ENCODE measurements at regions not wholly inside any gene's neighbourhood (a gene's known extent, or its start where the extent isn't known, plus 50 kb on each side); places are given as distances from the start of the nearest gene placed in this dataset.
A peak's percentile ranks its signal among the peaks of the same experiment; 100 is the strongest.

- TF ChIP-seq PRDM15 (CRISPR knock-in tag; IDR thresholded peaks at IDR 0.05) (no peak), MAX (CRISPR knock-in tag; IDR thresholded peaks at IDR 0.05) (no peak), ZNF219 (CRISPR knock-in tag; IDR thresholded peaks at IDR 0.05; ENCODE audit: borderline replicate concordance) (no peak), CREM (CRISPR knock-in tag; IDR thresholded peaks at IDR 0.05) (no peak), FOXP4 (CRISPR knock-in tag; IDR thresholded peaks at IDR 0.05) (no peak)
Observed at GRCh38 chr15:66860844-66861243, 158.8 kb downstream of the SMAD6 start (continued).

GRCh38 chr15:66862111-66862939 is 160.3 kb downstream of the SMAD6 start:
- ChIA-PET CTCF (interaction anchor here (0.8 to 2.4 kb wide), 13 partner anchors 9 to 263 kb away, joined by 3 to 14 read pairs (median 5); no protein-coding TSS in a partner anchor), POLR2A (interaction anchor here (0.7 kb wide), 1 partner anchor 241 kb away, joined by 3 read pairs; no protein-coding TSS in a partner anchor)
- H3K36me3 Mint-ChIP-seq = no peaks in the 10 kb centered on the region
- no peak for DNase-seq (ENCODE audit: low spot score)
- H3K4me3 Mint-ChIP-seq = no peak overlapping the region
- H3K4me1 Mint-ChIP-seq = peaks cover 13% of the 10 kb centered on the region
- ATAC-seq = peak; percentile 62
- H3K27ac Mint-ChIP-seq = peak overlapping the region; percentile 78; the same call in 1 of the 2 replicates
- no peaks in the 10 kb centered on the region for H3K9me3 Mint-ChIP-seq
- no peaks in the 10 kb centered on the region for H3K27me3 Mint-ChIP-seq (ENCODE audit: low read depth)
- no peak for TF ChIP-seq FOXP1 (CRISPR knock-in tag; IDR thresholded peaks at IDR 0.05; ENCODE audit: borderline replicate concordance)
- no peak for TF ChIP-seq ZNF281 (CRISPR knock-in tag; IDR thresholded peaks at IDR 0.05)
- no peak for TF ChIP-seq CBFB (CRISPR knock-in tag; IDR thresholded peaks at IDR 0.05; ENCODE audit: low read depth)
- no peak for TF ChIP-seq TEAD1 (CRISPR knock-in tag; IDR thresholded peaks at IDR 0.05)
- no peak for TF ChIP-seq IRF1 (CRISPR knock-in tag; IDR thresholded peaks at IDR 0.05)
- no peak for TF ChIP-seq CREB1 (CRISPR knock-in tag; IDR thresholded peaks at IDR 0.05)
- TF ChIP-seq MXD4 (CRISPR knock-in tag; IDR thresholded peaks at IDR 0.05; ENCODE audit: borderline replicate concordance) = no peak
- TF ChIP-seq JAZF1 (CRISPR knock-in tag; IDR thresholded peaks at IDR 0.05) = no peak
- no peak for TF ChIP-seq ZNF512 (CRISPR knock-in tag; IDR thresholded peaks at IDR 0.05; ENCODE audit: borderline replicate concordance)
- no peak for TF ChIP-seq USF2 (CRISPR knock-in tag; IDR thresholded peaks at IDR 0.05)
- no peak for TF ChIP-seq ZNF532 (CRISPR knock-in tag; IDR thresholded peaks at IDR 0.05; ENCODE audit: borderline replicate concordance)
